ENCODE measurements at regions not wholly inside any gene's neighbourhood (a gene's known extent, or its start where the extent isn't known, plus 50 kb on each side); places are given as distances from the start of the nearest gene placed in this dataset.

- TF ChIP-seq EP300 (IDR thresholded peaks at IDR 0.05) (no peak), POLR2A (IDR thresholded peaks at IDR 0.05) (no peak), CTCF (IDR thresholded peaks at IDR 0.05) (no peak), POLR2AphosphoS5 (IDR thresholded peaks at IDR 0.05) (no peak)
- no peak for ATAC-seq (ENCODE audit: low FRiP score in 2 of 2)
- Histone ChIP-seq H3K27me3 (no peaks in the 10 kb centered on the region), H3K36me3 (no peaks in the 10 kb centered on the region), H3K9me3 (no peaks in the 10 kb centered on the region), H3K27ac (no peak overlapping the region), H3K4me1 (peaks cover 0 to 6% (median 0%) of the 10 kb centered on the region in 4 donors), H3K4me3 (no peak overlapping the region)
- 63 to 72% methylated on average over 5 of the region's 5 CpGs for WGBS, 2 donors
- no peak for DNase-seq
Observed at GRCh38 chr3:69532547-69533224, 146.8 kb upstream of the FRMD4B start.

- DNase-seq = no peak
- ATAC-seq (ENCODE audit: low FRiP score in 2 of 2) = no peak
- Histone ChIP-seq H3K4me3 (no peak overlapping the region), H3K4me1 (peaks cover 0 to 6% (median 0%) of the 10 kb centered on the region in 4 donors), H3K9me3 (no peaks in the 10 kb centered on the region), H3K27ac (no peak overlapping the region), H3K36me3 (no peaks in the 10 kb centered on the region), H3K27me3 (no peaks in the 10 kb centered on the region)
- WGBS, 2 donors = 62 to 65% methylated on average over 3 of the region's 3 CpGs
- TF ChIP-seq CTCF (IDR thresholded peaks at IDR 0.05) = no peak
- no peak for TF ChIP-seq POLR2AphosphoS5 (IDR thresholded peaks at IDR 0.05)
- no peak for TF ChIP-seq POLR2A (IDR thresholded peaks at IDR 0.05)
- no peak for TF ChIP-seq EP300 (IDR thresholded peaks at IDR 0.05)
Observed at GRCh38 chr3:69531576-69532546, 146.0 kb upstream of the FRMD4B start.

GRCh38 chr3:69530554-69530953, 144.7 kb upstream of the FRMD4B start:
- peaks cover 0 to 9% (median 0%) of the 10 kb centered on the region in 4 donors for H3K4me1 ChIP-seq
- H3K36me3 ChIP-seq = no peaks in the 10 kb centered on the region
- WGBS, 2 donors = 90 to 93% methylated on average over 7 of the region's 7 CpGs
- H3K27me3 ChIP-seq = no peaks in the 10 kb centered on the region
- ATAC-seq (ENCODE audit: low FRiP score in 2 of 2) (no peak), DNase-seq (no peak)
- H3K4me3 ChIP-seq = no peak overlapping the region
- TF ChIP-seq POLR2AphosphoS5 (IDR thresholded peaks at IDR 0.05) = no peak
- TF ChIP-seq POLR2A (IDR thresholded peaks at IDR 0.05) = no peak
- TF ChIP-seq EP300 (IDR thresholded peaks at IDR 0.05) = no peak
- no peak for TF ChIP-seq CTCF (IDR thresholded peaks at IDR 0.05)
- no peaks in the 10 kb centered on the region for H3K9me3 ChIP-seq
- H3K27ac ChIP-seq = no peak overlapping the region

DNA sequence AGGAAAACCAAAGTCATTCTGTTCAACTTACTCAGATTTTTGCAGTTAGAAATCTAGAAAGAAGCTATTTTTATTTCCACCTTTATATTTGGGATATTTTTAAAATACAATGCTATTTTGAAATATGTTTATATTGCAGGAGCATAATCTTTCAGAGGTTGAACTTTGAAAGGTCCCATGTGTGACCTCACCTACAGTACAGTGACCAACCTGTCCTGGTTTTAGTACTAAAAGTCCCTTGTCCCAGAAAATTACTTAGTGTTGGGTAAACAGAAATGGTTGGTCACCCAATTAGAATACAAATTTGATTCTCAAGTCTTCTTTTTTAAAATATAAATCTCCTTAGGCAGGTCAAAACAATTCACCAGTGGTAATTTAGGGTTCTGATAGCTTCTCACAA, 141.6 kb upstream of the FRMD4B start:
- no peak overlapping the region for H3K4me3 ChIP-seq
- H3K27ac ChIP-seq = no peak overlapping the region
- H3K27me3 ChIP-seq = no peaks in the 10 kb centered on the region
- ATAC-seq (ENCODE audit: low FRiP score in 2 of 2) = no peak
- H3K9me3 ChIP-seq = no peaks in the 10 kb centered on the region
- H3K36me3 ChIP-seq = no peaks in the 10 kb centered on the region
- no peak for DNase-seq
- H3K4me1 ChIP-seq = peaks cover 0 to 4% (median 0%) of the 10 kb centered on the region in 4 donors
- TF ChIP-seq EP300 (IDR thresholded peaks at IDR 0.05) (no peak), POLR2A (IDR thresholded peaks at IDR 0.05) (no peak), CTCF (IDR thresholded peaks at IDR 0.05) (no peak), POLR2AphosphoS5 (IDR thresholded peaks at IDR 0.05) (no peak)
